HepG2 (cell line): ENCODE measurements at regions not wholly inside any gene's neighbourhood (a gene's known extent, or its start where the extent isn't known, plus 50 kb on each side); places are given as distances from the start of the nearest gene placed in this dataset.

Experiments used
- CBX5 ChIP-seq: sonication (generic); formaldehyde crosslinking; IDR thresholded peaks from 2 replicates; pipeline ENCODE4 v1.4.0; 2020; ENCODE audit warnings: missing genetic modification reagents, borderline replicate concordance
- CEBPB ChIP-seq: IDR thresholded peaks from 2 replicates; pipeline ENCODE4 v1.6.1; 2011; ENCODE audit warnings: low read depth, low read length, improper control_type of control experiment, borderline replicate concordance
- NCOA1 ChIP-seq: sonication (generic); formaldehyde crosslinking; IDR thresholded peaks from 2 replicates; pipeline ENCODE4 v1.9.0; 2021; ENCODE audit warnings: missing genetic modification reagents
- POLR2A ChIP-seq, 2 experiments: IDR thresholded peaks; 2 replicates each; pipeline ENCODE4 v1.6.1; 2011; ENCODE audit warnings: low read depth in 2 of 2, low read length in 2 of 2, mild to moderate bottlenecking in 1 of 2, moderate library complexity in 1 of 2; ENCODE audit not compliant: insufficient read depth in 1 of 2
- TAF1 ChIP-seq: sonication (generic); formaldehyde crosslinking; IDR thresholded peaks from 2 replicates; pipeline ENCODE4 v1.4.0; 2020; ENCODE audit warnings: missing genetic modification reagents
- TSC22D2 ChIP-seq: sonication (generic); formaldehyde crosslinking; IDR thresholded peaks from 2 replicates; pipeline ENCODE4 v1.5.1; 2020; ENCODE audit warnings: missing genetic modification reagents, mild to moderate bottlenecking, borderline replicate concordance
- ZNF318 ChIP-seq: sonication (generic); formaldehyde crosslinking; IDR thresholded peaks from 2 replicates; pipeline ENCODE4 v1.4.0; 2020; ENCODE audit warnings: mild to moderate bottlenecking, missing genetic modification reagents
- TF ChIP-seq, protein P1 (sequence below): sonication (generic); formaldehyde crosslinking; IDR thresholded peaks from 2 replicates; pipeline ENCODE4 v1.5.0; 2020; ENCODE audit warnings: mild to moderate bottlenecking, missing genetic modification reagents, moderate library complexity

DNA sequence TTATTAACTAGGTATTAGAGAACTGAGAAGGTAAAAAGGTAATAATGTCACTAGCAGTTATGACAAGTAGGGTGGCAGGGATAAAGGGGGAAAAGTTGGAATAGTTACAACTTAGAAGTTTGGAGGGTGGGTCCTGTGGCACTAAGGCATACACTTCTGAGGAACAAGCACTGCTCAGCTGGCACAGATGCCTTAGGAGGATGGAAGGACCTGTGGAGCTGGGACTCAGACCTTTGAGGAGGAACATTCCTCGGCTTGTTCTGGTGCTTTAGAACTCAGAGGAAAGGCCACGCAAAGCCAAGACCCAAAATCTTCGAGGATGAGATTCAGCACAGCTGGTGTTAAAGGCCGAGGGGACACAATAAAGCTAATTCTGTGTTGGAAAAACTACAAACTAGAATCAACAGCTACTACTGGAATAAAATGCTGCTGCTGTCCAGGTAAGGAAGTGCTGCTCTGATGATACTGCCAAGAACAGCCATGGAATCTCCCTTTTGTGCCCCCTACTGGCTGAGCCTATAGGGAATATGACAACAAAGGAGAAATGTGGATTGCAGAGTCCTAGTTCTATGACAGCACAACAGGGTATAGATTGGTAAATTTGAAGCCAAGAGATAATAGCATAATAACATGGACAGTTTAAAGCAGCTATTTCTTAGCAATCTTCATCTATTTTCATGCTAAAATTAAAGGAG is 126.7 kb downstream of the SLC25A46 start:
- TF ChIP-seq TAF1 (CRISPR knock-in tag) = no peak
- TF ChIP-seq ZNF318 (CRISPR knock-in tag) = no peak
- no peak for TF ChIP-seq POLR2A (IDR thresholded peaks at IDR 0.05; ENCODE audit: insufficient read depth in 1 of 2, low read depth in 2 of 2, low read length in 2 of 2)
- no peak for TF ChIP-seq CBX5 (CRISPR knock-in tag)
- TF ChIP-seq CEBPB = no peak
- TF ChIP-seq, protein P1, sequence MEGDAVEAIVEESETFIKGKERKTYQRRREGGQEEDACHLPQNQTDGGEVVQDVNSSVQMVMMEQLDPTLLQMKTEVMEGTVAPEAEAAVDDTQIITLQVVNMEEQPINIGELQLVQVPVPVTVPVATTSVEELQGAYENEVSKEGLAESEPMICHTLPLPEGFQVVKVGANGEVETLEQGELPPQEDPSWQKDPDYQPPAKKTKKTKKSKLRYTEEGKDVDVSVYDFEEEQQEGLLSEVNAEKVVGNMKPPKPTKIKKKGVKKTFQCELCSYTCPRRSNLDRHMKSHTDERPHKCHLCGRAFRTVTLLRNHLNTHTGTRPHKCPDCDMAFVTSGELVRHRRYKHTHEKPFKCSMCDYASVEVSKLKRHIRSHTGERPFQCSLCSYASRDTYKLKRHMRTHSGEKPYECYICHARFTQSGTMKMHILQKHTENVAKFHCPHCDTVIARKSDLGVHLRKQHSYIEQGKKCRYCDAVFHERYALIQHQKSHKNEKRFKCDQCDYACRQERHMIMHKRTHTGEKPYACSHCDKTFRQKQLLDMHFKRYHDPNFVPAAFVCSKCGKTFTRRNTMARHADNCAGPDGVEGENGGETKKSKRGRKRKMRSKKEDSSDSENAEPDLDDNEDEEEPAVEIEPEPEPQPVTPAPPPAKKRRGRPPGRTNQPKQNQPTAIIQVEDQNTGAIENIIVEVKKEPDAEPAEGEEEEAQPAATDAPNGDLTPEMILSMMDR (CRISPR knock-in tag) = peak; percentile 69
- no peak for TF ChIP-seq NCOA1 (CRISPR knock-in tag)
- no peak for TF ChIP-seq TSC22D2
